Activated B cell treated with CpG ODN at 0.5 μM for 24 hours (primary cell): ENCODE measurements at regions not wholly inside any gene's neighbourhood (a gene's known extent, or its start where the extent isn't known, plus 50 kb on each side); places are given as distances from the start of the nearest gene placed in this dataset.

Experiments
- ATAC-seq: fragments of 200-7000 bp; cut with Tn5 transposase; one replicate; pipeline ENCODE4 v1.10.0; 2021; ENCODE audit warnings: low read depth, mild to moderate bottlenecking, moderate library complexity
- CTCF ChIA-PET: fragments of 350-600 bp; sonication (Branson Sonifier 250); formaldehyde crosslinking; loops from one replicate; lab custom pipeline; 2021; ENCODE audit warnings: antibody characterized with exemption; lab: Charles Lee
- POLR2A ChIA-PET: fragments of 350-600 bp; sonication (Branson Sonifier 250); formaldehyde crosslinking; loops from one replicate; lab custom pipeline; 2021; ENCODE audit warnings: antibody characterized with exemption; lab: Charles Lee
- DNase-seq: peaks from one replicate; pipeline ENCODE4 v3.0.0; 2022
- H3K27ac Mint-ChIP-seq: one replicate; pipeline ENCODE4 v1.8.0; 2020; ENCODE audit warnings: mixed read lengths
- H3K27me3 Mint-ChIP-seq: one replicate; pipeline ENCODE4 v1.8.0; 2021; ENCODE audit warnings: mixed read lengths
- H3K36me3 Mint-ChIP-seq: one replicate; pipeline ENCODE4 v1.8.0; 2021; ENCODE audit warnings: low read depth, mixed read lengths
- H3K4me1 Mint-ChIP-seq: one replicate; pipeline ENCODE4 v1.8.0; 2021; ENCODE audit warnings: mixed read lengths
- H3K4me3 Mint-ChIP-seq: one replicate; pipeline ENCODE4 v1.8.0; 2020; ENCODE audit warnings: mild to moderate bottlenecking, mixed read lengths
- H3K9me3 Mint-ChIP-seq: one replicate; pipeline ENCODE4 v1.8.0; 2020; ENCODE audit warnings: mixed read lengths
- CTCF ChIP-seq: fragments of 200-600 bp; IDR thresholded peaks from one replicate; pipeline ENCODE4 v1.8.0; 2022; ENCODE audit warnings: antibody characterized with exemption, mild to moderate bottlenecking
- intact Hi-C: fragments of 100-400 bp; cut with micrococcal nuclease; formaldehyde crosslinking; loops from one replicate; pipeline ENCODE4 v1.15.1; 2024

- Mint-ChIP-seq H3K36me3 (no peaks in the 10 kb centered on the region), H3K4me1 (no peaks in the 10 kb centered on the region), H3K9me3 (no peaks in the 10 kb centered on the region), H3K27ac (no peak overlapping the region), H3K27me3 (peaks cover 7% of the 10 kb centered on the region), H3K4me3 (no peak overlapping the region)
- CTCF ChIA-PET: no interaction called here
- DNase-seq: no peak
- POLR2A ChIA-PET: no interaction called here
- ATAC-seq: no peak
- intact Hi-C loops: no loop called here
- no peak for TF ChIP-seq CTCF
Observed at GRCh38 chr6:152920016-152920415, 62.8 kb downstream of the FBXO5 start.
